ENCODE measurements at regions not wholly inside any gene's neighbourhood (a gene's known extent, or its start where the extent isn't known, plus 50 kb on each side); places are given as distances from the start of the nearest gene placed in this dataset.
A peak's percentile ranks its signal among the peaks of the same experiment; 100 is the strongest.

DNA sequence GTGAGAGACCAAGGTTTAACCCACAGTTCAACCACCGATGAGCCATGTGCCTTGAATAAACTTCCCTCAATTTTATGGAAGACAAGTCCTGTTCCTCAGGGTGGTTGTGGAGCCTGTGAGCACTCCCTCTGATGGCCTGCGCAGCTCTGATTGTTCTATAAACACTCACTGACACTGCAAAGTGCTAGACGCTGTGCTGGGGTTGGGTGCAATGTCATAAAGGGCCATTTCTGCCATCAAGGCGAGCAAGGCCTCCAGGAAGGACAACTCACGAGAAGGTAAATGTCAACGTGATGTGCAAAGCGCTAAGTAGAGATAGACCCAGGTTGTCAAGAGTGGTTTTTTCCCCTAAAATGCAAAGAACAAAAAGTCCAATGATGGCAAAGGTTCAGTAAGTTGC is 75.7 kb upstream of the SYT6 start:
- peaks cover 0 to 4% of the 10 kb centered on the region in 2 experiments; a peak in 1 of 5 replicates for H3K27me3 ChIP-seq (ENCODE audit: control insufficient read depth in 2 of 2, insufficient read depth in 2 of 2, low read length in 2 of 2)
- no peak overlapping the region for H2AFZ ChIP-seq (ENCODE audit: low read depth, low read length)
- WGBS (ENCODE audit: insufficient coverage, low coverage, missing lambda C conversion rate): 0% methylated on average over 7 of the region's 7 CpGs
- in situ Hi-C loops (cut with MboI) (no loop called here), intact Hi-C loops (cut with micrococcal nuclease) (no loop called here)
- TF ChIP-seq CHCHD3 (CRISPR knock-in tag; IDR thresholded peaks at IDR 0.05): no peak
- peak in 1 of 2 experiments; percentile 13; a peak in 1 of 4 replicates for TF ChIP-seq NRF1 (conservative IDR thresholded peaks at IDR 0.05 in 1 of 2, IDR thresholded peaks at IDR 0.05 in 1 of 2)
- H3K4me1 ChIP-seq (replicated peaks in 1 of 2; ENCODE audit: control insufficient read depth in 2 of 2, insufficient read depth in 2 of 2, low read length in 2 of 2): no peaks in the 10 kb centered on the region
- H4K20me1 ChIP-seq (replicated peaks; ENCODE audit: control insufficient read depth, insufficient read depth, low read length): peaks cover 5% of the 10 kb centered on the region; the same call in 1 of the 2 replicates
- ATAC-seq (no peak), FAIRE-seq (no peak), DNase-seq (ENCODE audit: extremely low read depth in 1 of 4, low spot score in 3 of 4) (no peak)
- H3K9me3 ChIP-seq (replicated peaks; ENCODE audit: control insufficient read depth, insufficient read depth, low read depth, low read length): no peaks in the 10 kb centered on the region
- no peaks in the 10 kb centered on the region for H3K36me3 ChIP-seq (ENCODE audit: control insufficient read depth, insufficient read depth, low read length)
- H3K9me1 ChIP-seq (ENCODE audit: control insufficient read depth, insufficient read depth, low read length): no peaks in the 10 kb centered on the region
- no TSS peak for BruUV-seq (replicated peaks)
- CTCF ChIA-PET (ENCODE audit: low intra/inter-chr PET ratio): no interaction called here
- H3K79me2 ChIP-seq (ENCODE audit: control insufficient read depth, insufficient read depth, low read length): no peaks in the 10 kb centered on the region
- no peak overlapping the region for H3K9ac ChIP-seq (ENCODE audit: insufficient read depth in 1 of 2, low read depth in 2 of 2, low read length in 2 of 2)
- H3K4me3 ChIP-seq: no peak overlapping the region
- POLR2A ChIA-PET: no interaction called here
- H3K4me2 ChIP-seq (ENCODE audit: insufficient read depth, low read length): no peak overlapping the region
- no peak overlapping the region for H3K27ac ChIP-seq (ENCODE audit: extremely low read depth, low read depth, low read length)

DNA sequence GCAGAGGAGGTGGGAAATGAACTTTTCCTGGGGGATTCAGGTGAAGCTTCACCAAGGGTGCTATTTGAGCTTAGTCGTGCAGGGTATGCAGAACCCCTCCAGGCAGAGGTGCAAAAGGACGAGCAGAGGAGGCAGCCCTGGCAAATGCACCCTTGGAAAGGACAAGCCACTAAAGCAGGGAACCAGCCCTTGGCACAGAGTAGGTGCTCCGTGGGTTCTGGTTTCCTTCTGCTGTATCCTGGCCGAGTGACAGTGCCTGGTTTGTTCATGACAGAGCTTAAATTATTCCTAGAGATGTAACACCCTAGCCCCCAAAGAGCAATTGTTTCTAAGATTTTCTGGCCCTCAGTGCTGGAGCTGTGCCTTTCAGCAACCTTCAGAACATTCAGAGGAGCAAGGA is 73.4 kb upstream of the SYT6 start:
- no peak overlapping the region for H2AFZ ChIP-seq (ENCODE audit: low read depth, low read length)
- H3K4me1 ChIP-seq (replicated peaks in 1 of 2; ENCODE audit: control insufficient read depth in 2 of 2, insufficient read depth in 2 of 2, low read length in 2 of 2): no peaks in the 10 kb centered on the region
- no peak overlapping the region for H3K9ac ChIP-seq (ENCODE audit: insufficient read depth in 1 of 2, low read depth in 2 of 2, low read length in 2 of 2)
- no peak overlapping the region for H3K4me3 ChIP-seq
- in situ Hi-C loops (cut with MboI): no loop called here
- no peak overlapping the region for H3K4me2 ChIP-seq (ENCODE audit: insufficient read depth, low read length)
- no peaks in the 10 kb centered on the region for H3K9me1 ChIP-seq (ENCODE audit: control insufficient read depth, insufficient read depth, low read length)
- no peaks in the 10 kb centered on the region for H3K9me3 ChIP-seq (replicated peaks; ENCODE audit: control insufficient read depth, insufficient read depth, low read depth, low read length)
- POLR2A ChIA-PET: no interaction called here
- CTCF ChIA-PET (ENCODE audit: low intra/inter-chr PET ratio): no interaction called here
- no peak for DNase-seq (ENCODE audit: extremely low read depth in 1 of 4, low spot score in 3 of 4)
- no peaks in the 10 kb centered on the region for H3K36me3 ChIP-seq (ENCODE audit: control insufficient read depth, insufficient read depth, low read length)
- H3K27ac ChIP-seq (ENCODE audit: extremely low read depth, low read depth, low read length): no peak overlapping the region
- ATAC-seq: no peak
- no peaks in the 10 kb centered on the region for H3K79me2 ChIP-seq (ENCODE audit: control insufficient read depth, insufficient read depth, low read length)
- 0% methylated on average over 4 of the region's 4 CpGs for WGBS (ENCODE audit: insufficient coverage, low coverage, missing lambda C conversion rate)
- no TSS peak for BruUV-seq (replicated peaks)
- intact Hi-C loops (cut with micrococcal nuclease): no loop called here
- H3K27me3 ChIP-seq (ENCODE audit: control insufficient read depth in 2 of 2, insufficient read depth in 2 of 2, low read length in 2 of 2): no peaks in the 10 kb centered on the region
- no peak for FAIRE-seq
- no peak for TF ChIP-seq TCFL5 (CRISPR knock-in tag; conservative IDR thresholded peaks at IDR 0.05)
- peaks cover 5% of the 10 kb centered on the region; the same call in 1 of the 2 replicates for H4K20me1 ChIP-seq (replicated peaks; ENCODE audit: control insufficient read depth, insufficient read depth, low read length)

All from K562 (cell line).